ENCODE measurements at regions not wholly inside any gene's neighbourhood (a gene's known extent, or its start where the extent isn't known, plus 50 kb on each side); places are given as distances from the start of the nearest gene placed in this dataset.
"Not testable (repeated sequence)": the region's sequence is repeated elsewhere in the genome, so short reads cannot be mapped to it uniquely, and the experiment has no call there.

DNA sequence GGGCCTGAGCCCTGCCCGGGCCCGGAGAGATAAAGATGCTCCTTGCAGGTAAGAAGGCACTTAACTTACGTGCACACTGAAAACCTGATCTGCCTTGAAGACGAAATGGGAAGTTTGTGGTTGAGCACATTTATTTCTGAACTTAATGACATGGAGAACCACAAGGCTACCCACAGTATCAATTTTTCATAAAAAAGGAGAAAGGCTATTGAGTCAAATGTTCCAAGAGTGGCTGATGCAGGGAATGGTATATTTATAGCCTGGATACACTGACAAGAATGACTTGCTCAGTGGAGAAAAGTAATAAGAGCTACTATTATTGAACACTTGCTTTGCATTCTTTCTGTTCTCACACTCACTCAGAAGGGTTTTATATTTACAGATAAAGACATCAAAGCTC lies 419.3 kb downstream of the ACTL7B start:
- in situ Hi-C loops (cut with HindIII; ENCODE audit: low pct_unique_long_range_greater_than_20kb, low sequenced_read_pairs), result no loop called here
- DNase-seq (ENCODE audit: low read depth), result no peak

DNA sequence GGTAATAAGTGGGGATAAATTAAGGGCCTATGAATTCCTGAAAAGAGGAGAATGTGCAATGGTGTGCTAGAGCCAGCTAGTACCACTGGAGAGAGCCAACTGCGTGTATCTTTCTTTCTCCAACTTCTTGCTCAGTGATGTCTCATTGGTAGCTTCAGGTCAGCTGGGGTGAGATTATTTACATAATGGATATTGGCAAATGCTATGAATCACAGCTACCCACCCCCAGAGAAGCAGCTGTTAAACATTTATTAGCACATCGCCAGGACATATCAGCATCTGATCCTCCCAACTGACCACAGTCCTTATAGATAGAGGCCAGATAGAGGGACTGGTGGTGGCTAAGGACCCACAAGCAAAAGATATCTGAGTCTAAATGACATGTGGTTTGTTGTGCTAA lies 421.3 kb downstream of the ACTL7B start:
- in situ Hi-C loops (cut with HindIII; ENCODE audit: low pct_unique_long_range_greater_than_20kb, low sequenced_read_pairs), result no loop called here
- no peak for DNase-seq (ENCODE audit: low read depth)

GRCh38 chr9:108434036-108434435 lies 421.8 kb downstream of the ACTL7B start:
- no peak for DNase-seq (ENCODE audit: low read depth)
- in situ Hi-C loops (cut with HindIII; ENCODE audit: low pct_unique_long_range_greater_than_20kb, low sequenced_read_pairs), result no loop called here

DNA sequence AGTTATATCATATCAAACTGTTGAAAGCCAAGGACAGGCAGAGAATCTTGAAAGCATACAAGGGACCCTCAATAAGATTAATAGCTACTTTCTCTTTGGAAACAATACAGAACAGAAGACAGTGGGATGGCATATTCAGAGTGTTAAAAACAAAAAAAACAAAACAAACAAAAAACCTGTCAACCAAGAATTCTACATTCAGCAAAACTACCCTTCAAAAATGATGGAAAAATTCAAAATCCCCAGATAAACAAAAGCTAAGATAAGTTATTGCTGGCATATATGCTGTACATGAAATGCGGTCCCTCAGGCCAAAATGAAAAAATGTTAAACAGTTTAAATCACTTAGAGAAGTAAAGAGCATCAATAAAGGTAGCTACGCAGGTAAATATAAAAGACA lies 425.1 kb downstream of the ACTL7B start:
- DNase-seq (ENCODE audit: low read depth), result no peak
- in situ Hi-C loops (cut with HindIII; ENCODE audit: low pct_unique_long_range_greater_than_20kb, low sequenced_read_pairs), result no loop called here

GRCh38 chr9:108427751-108428150 lies 428.0 kb downstream of the ACTL7B start:
- DNase-seq (ENCODE audit: low read depth), result no peak
- in situ Hi-C loops (cut with HindIII; ENCODE audit: low pct_unique_long_range_greater_than_20kb, low sequenced_read_pairs), result no loop called here

DNA sequence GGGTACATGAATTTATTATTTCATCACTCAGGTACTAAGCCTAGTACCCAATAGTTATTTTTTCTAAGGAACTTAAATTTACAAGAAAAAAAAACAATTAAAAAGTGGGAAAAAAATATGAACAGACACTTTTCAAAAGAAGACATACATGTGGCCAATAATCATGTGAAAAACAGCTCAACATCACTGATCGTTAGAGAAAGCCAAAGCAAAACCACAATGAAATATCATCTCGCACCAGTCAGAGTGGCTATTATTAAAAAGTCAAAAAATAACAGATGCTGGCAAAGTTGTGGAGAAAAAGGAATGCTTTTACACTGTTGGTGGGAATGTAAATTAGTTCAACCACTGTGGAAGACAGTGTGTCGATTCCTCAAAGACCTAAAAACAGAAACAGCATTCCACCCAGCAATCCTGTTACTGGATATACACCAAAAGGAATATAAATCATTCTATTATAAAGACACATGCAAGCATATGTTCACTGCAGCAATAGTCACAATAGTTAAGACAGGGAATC lies 429.3 kb downstream of the ACTL7B start:
- in situ Hi-C loops (cut with HindIII; ENCODE audit: low pct_unique_long_range_greater_than_20kb, low sequenced_read_pairs); DNase-seq (ENCODE audit: low read depth): not testable (repeated sequence)

DNA sequence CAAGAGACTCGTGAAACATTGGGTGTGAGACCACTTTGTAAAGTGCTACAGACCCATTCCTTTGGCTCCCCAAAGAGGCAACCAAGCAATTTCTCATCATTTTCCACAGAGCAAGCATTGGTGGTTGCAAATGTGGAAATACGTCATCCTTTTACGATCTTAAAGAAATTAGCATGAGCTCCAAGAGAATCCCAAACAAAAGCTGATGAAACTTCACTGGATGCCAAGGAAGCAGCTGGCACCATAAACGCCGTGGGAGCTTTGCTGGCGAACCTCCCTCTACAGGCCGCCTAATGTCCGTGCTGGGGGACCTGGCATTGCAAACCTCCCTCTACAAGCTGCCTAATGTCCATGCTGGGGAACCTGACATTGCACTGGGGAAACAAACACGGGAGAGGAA lies 432.4 kb downstream of the ACTL7B start:
- in situ Hi-C loops (cut with HindIII; ENCODE audit: low pct_unique_long_range_greater_than_20kb, low sequenced_read_pairs), result no loop called here
- DNase-seq (ENCODE audit: low read depth), result no peak

DNA sequence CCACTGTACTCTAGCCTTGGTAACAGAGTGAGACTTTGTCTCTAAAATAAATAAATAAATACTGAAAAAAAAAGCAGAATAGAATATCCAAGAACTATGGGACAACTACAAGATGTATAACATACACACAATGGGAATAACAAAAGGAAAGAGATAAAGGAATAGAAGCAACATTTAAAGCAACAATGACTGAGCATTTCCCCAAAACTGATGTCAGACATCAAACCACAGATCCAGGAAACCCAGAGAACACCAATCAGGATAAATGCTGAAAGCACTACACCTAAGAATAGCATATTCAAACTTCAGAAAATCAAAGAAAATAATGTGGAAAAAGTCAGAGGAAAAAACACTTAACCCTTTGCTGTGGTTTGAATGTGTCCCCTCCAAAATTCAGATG lies 436.4 kb downstream of the ACTL7B start:
- no peak for DNase-seq (ENCODE audit: low read depth)
- in situ Hi-C loops (cut with HindIII; ENCODE audit: low pct_unique_long_range_greater_than_20kb, low sequenced_read_pairs), result no loop called here

- in situ Hi-C loops (cut with HindIII; ENCODE audit: low pct_unique_long_range_greater_than_20kb, low sequenced_read_pairs), result no loop called here
- no peak for DNase-seq (ENCODE audit: low read depth)
Measured at GRCh38 chr9:108417726-108418125, 438.1 kb downstream of the ACTL7B start.

- in situ Hi-C loops (cut with HindIII; ENCODE audit: low pct_unique_long_range_greater_than_20kb, low sequenced_read_pairs), result no loop called here
- DNase-seq (ENCODE audit: low read depth), result no peak
Measured at GRCh38 chr9:108417312-108417711, 438.5 kb downstream of the ACTL7B start.

- DNase-seq (ENCODE audit: low read depth), result no peak
- in situ Hi-C loops (cut with HindIII; ENCODE audit: low pct_unique_long_range_greater_than_20kb, low sequenced_read_pairs), result no loop called here
Measured at GRCh38 chr9:108416324-108416723, 439.5 kb downstream of the ACTL7B start.

- no peak for DNase-seq (ENCODE audit: low read depth)
- in situ Hi-C loops (cut with HindIII; ENCODE audit: low pct_unique_long_range_greater_than_20kb, low sequenced_read_pairs), result no loop called here
Measured at GRCh38 chr9:108413809-108414208, 442.0 kb downstream of the ACTL7B start.

DNA sequence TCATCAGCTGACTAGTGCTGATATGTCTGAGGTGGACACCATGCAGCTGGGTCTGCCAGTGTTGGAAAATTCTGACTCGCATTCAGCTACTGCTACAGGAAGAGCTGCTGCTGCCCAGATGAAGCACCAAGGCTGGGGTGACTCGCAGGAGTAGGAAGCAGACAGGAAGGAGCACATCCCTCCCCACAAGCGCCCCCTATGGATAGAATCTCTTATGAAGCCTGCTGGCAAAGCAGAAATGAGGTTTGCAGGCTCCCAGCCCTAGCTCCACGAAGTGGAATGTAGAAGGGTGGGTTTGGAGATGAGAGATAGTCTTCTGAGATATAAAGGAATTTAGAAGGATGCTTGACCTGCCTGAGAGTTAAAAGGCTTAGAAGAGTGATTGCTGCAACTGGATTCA lies 443.0 kb downstream of the ACTL7B start:
- no peak for DNase-seq (ENCODE audit: low read depth)
- in situ Hi-C loops (cut with HindIII; ENCODE audit: low pct_unique_long_range_greater_than_20kb, low sequenced_read_pairs), result no loop called here

GRCh38 chr9:108411632-108412031 lies 444.2 kb downstream of the ACTL7B start:
- in situ Hi-C loops (cut with HindIII; ENCODE audit: low pct_unique_long_range_greater_than_20kb, low sequenced_read_pairs), result no loop called here
- no peak for DNase-seq (ENCODE audit: low read depth)

DNA sequence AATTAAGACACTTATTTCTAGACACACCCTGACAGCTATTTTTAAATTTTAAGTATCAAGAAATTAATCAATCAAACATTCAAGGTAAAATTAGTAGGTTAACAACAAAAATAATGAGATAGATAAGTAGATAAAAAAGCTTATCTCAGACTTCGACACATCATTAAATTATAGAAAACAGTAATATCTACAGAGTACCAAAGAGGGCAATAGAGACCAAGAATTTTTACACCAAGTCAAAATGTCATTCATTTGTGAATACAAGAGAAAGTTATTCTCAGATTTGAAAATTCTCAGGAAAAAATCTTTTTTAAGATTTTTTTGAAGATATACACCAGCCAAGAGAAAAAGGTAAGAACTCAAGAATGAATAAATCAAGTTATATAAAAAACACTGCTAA lies 445.6 kb downstream of the ACTL7B start:
- DNase-seq (ENCODE audit: low read depth), result no peak
- in situ Hi-C loops (cut with HindIII; ENCODE audit: low pct_unique_long_range_greater_than_20kb, low sequenced_read_pairs), result no loop called here

DNA sequence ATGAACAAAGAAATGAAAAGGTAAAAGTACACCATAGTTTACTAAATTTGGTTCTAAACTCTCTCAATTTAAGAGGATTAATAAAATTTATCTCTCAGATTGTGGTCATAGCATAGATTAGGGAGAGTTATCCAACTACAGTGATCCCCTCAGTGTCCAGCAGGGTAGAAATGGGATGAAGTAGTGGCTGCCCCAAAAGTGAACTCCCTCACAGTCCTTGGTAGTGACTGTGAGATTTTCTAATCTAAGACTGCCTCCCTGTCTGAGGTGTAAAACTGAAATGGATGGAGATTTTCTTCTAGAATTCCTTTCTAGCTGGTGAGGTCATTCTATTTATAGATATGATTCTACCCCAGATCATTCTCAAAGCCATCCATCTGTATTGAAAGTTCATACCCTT lies 455.5 kb downstream of the ACTL7B start:
- DNase-seq (ENCODE audit: low read depth), result no peak
- in situ Hi-C loops (cut with HindIII; ENCODE audit: low pct_unique_long_range_greater_than_20kb, low sequenced_read_pairs), result no loop called here

- in situ Hi-C loops (cut with HindIII; ENCODE audit: low pct_unique_long_range_greater_than_20kb, low sequenced_read_pairs), result no loop called here
- no peak for DNase-seq (ENCODE audit: low read depth)
Measured at GRCh38 chr9:108399851-108400250, 455.9 kb downstream of the ACTL7B start.

GRCh38 chr9:108397286-108397685 lies 458.5 kb downstream of the ACTL7B start:
- in situ Hi-C loops (cut with HindIII; ENCODE audit: low pct_unique_long_range_greater_than_20kb, low sequenced_read_pairs), result no loop called here
- DNase-seq (ENCODE audit: low read depth), result no peak

- in situ Hi-C loops (cut with HindIII; ENCODE audit: low pct_unique_long_range_greater_than_20kb, low sequenced_read_pairs), result no loop called here
- no peak for DNase-seq (ENCODE audit: low read depth)
Measured at GRCh38 chr9:108396611-108397010, 459.2 kb downstream of the ACTL7B start.

DNA sequence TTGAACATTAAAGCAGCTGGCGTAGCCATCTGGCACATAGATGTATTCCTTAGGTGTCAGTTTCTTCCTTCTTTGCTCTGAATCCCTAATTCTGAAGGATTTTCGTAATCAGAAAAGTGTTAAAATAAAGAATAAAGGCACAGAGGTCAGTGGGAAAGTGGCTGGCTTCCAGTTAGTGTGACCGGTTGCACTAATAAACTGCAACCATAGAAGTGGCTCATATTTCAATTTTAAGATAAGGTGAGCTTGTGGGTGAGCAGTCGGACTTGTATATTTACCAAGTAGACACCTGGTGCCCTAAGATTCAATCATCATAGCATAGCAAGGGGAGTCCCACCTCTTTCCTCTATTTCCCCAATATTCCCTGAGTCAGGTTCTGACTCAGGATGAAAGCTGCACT lies 459.6 kb downstream of the ACTL7B start:
- in situ Hi-C loops (cut with HindIII; ENCODE audit: low pct_unique_long_range_greater_than_20kb, low sequenced_read_pairs), result no loop called here

DNA sequence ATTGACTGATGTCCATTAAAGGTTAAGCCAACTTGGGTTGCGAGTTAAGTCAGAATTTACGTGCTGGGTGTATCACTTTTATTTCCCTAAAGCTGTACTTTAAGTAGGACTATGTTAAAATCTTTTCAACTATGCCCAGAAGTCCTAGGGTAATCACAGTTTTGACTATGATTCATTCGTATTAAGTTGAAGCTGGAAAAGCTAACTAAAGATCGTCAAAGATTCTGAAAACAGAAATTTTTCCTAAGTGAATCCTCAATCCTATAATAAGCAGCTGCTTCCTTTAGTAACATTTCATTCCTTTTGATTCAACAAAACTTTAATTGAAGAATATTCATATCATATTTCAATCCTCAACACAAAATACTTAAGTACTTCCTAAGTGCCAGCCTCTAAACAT lies 460.4 kb downstream of the ACTL7B start:
- in situ Hi-C loops (cut with HindIII; ENCODE audit: low pct_unique_long_range_greater_than_20kb, low sequenced_read_pairs), result no loop called here
- no peak for DNase-seq (ENCODE audit: low read depth)

More for the DNA sequence above, 459.6 kb downstream of the ACTL7B start:
- DNase-seq (ENCODE audit: low read depth), result no peak

All from Caki2 (cell line).